ENCODE measurements at regions not wholly inside any gene's neighbourhood (a gene's known extent, or its start where the extent isn't known, plus 50 kb on each side); places are given as distances from the start of the nearest gene placed in this dataset.

- H3K4me1 ChIP-seq (replicated peaks in 1 of 2), result peaks cover 0 to 6% of the 10 kb centered on the region in 2 donors
- 66 to 75% (median 72%) methylated on average over 6 of the region's 6 CpGs for WGBS, 4 donors
- no peak for DNase-seq
- no peaks in the 10 kb centered on the region for H3K36me3 ChIP-seq (replicated peaks in 1 of 2)
- no peaks in the 10 kb centered on the region for H3K27me3 ChIP-seq
- TF ChIP-seq POLR2A (IDR thresholded peaks at IDR 0.05), result no peak
- TF ChIP-seq CTCF (IDR thresholded peaks at IDR 0.05), result no peak
- intact Hi-C loops (cut with DNase I), result no loop called here
- no peak overlapping the region for H3K4me3 ChIP-seq
- no peak overlapping the region for H3K27ac ChIP-seq
- H3K9me3 ChIP-seq (replicated peaks in 1 of 3), result no peaks in the 10 kb centered on the region
Observed at GRCh38 chr13:31904941-31905824, 126.4 kb upstream of the FRY start.

- peaks cover 0 to 6% of the 10 kb centered on the region in 2 donors for H3K4me1 ChIP-seq (replicated peaks in 1 of 2)
- WGBS, 4 donors, result 45 to 60% (median 54%) methylated on average over 11 of the region's 11 CpGs
- no peak overlapping the region for H3K4me3 ChIP-seq
- H3K36me3 ChIP-seq (replicated peaks in 1 of 2), result no peaks in the 10 kb centered on the region
- intact Hi-C loops (cut with DNase I), result no loop called here
- no peak for DNase-seq
- no peak overlapping the region for H3K27ac ChIP-seq
- TF ChIP-seq POLR2A (IDR thresholded peaks at IDR 0.05), result no peak
- no peak for TF ChIP-seq CTCF (IDR thresholded peaks at IDR 0.05)
- H3K9me3 ChIP-seq (replicated peaks in 1 of 3), result no peaks in the 10 kb centered on the region
- no peaks in the 10 kb centered on the region for H3K27me3 ChIP-seq
Observed at GRCh38 chr13:31905961-31906360, 125.6 kb upstream of the FRY start.

- Histone ChIP-seq H3K27me3 (no peaks in the 10 kb centered on the region), H3K36me3 (replicated peaks in 1 of 2) (no peaks in the 10 kb centered on the region), H3K9me3 (replicated peaks in 1 of 3) (no peaks in the 10 kb centered on the region), H3K4me1 (replicated peaks in 1 of 2) (peaks cover 0 to 6% of the 10 kb centered on the region in 2 donors), H3K4me3 (no peak overlapping the region), H3K27ac (no peak overlapping the region)
- 55 to 63% (median 59%) methylated on average over 4 of the region's 4 CpGs for WGBS, 4 donors
- no peak for DNase-seq
- TF ChIP-seq CTCF (IDR thresholded peaks at IDR 0.05) (no peak), POLR2A (IDR thresholded peaks at IDR 0.05) (no peak)
- intact Hi-C loops (cut with DNase I), result no loop called here
Observed at GRCh38 chr13:31908696-31909411, 122.7 kb upstream of the FRY start.

GRCh38 chr13:31909864-31910551 is 121.6 kb upstream of the FRY start:
- H3K9me3 ChIP-seq (replicated peaks in 1 of 3), result no peaks in the 10 kb centered on the region
- peaks cover 0 to 6% of the 10 kb centered on the region in 2 donors for H3K4me1 ChIP-seq (replicated peaks in 1 of 2)
- no peak for TF ChIP-seq POLR2A (IDR thresholded peaks at IDR 0.05)
- TF ChIP-seq CTCF (IDR thresholded peaks at IDR 0.05), result peak; percentile 71 to 93 (median 80)
- DNase-seq, result peak; percentile 31 to 76 (median 49)
- 15 to 17% (median 16%) methylated on average over 6 of the region's 6 CpGs for WGBS, 4 donors
- no peaks in the 10 kb centered on the region for H3K27me3 ChIP-seq
- intact Hi-C loops (cut with DNase I), result loop anchor here in 1 of 2 donors (10.0 kb wide), 2 partner anchors 405 to 675 kb away; partner anchors contain the start of genes BRCA2, PDS5B and ZAR1L
- no peaks in the 10 kb centered on the region for H3K36me3 ChIP-seq (replicated peaks in 1 of 2)
- no peak overlapping the region for H3K4me3 ChIP-seq
- no peak overlapping the region for H3K27ac ChIP-seq
